CD4-positive, alpha-beta T cell treated with Interleukin-10 for 1 hour (primary cell): ENCODE measurements at regions not wholly inside any gene's neighbourhood (a gene's known extent, or its start where the extent isn't known, plus 50 kb on each side); places are given as distances from the start of the nearest gene placed in this dataset.

Experiments
- DNase-seq: peaks from one replicate; pipeline ENCODE4 v3.0.0-alpha.2; 2020

- no peak for DNase-seq
These were observed 248.1 kb upstream of the CHRNA7 start for GRCh38 chr15:31782016-31782783.

- no peak for DNase-seq
These were observed 247.4 kb upstream of the CHRNA7 start for GRCh38 chr15:31782951-31783350.

- DNase-seq: no peak
These were observed 244.0 kb upstream of the CHRNA7 start for GRCh38 chr15:31786360-31786759.

DNA sequence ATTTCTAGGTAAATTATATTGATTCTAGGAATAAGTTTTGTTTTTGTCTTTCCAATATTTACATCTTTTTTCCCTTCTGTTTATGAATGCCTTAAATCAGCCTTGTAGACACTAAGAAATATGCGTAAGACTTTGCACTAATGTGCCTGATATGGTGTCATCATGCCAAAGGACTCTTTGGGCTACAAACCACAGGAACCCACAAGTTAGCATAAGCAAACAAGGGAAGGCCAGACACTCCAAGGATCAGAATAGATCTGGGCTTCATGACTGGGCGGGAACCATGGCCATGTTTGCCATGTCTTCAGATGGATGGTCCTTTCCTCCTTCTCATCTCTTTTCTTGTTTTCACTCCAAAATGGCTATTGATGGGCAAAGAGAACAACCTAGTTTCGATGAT, 242.2 kb upstream of the CHRNA7 start:
- DNase-seq: no peak

DNA sequence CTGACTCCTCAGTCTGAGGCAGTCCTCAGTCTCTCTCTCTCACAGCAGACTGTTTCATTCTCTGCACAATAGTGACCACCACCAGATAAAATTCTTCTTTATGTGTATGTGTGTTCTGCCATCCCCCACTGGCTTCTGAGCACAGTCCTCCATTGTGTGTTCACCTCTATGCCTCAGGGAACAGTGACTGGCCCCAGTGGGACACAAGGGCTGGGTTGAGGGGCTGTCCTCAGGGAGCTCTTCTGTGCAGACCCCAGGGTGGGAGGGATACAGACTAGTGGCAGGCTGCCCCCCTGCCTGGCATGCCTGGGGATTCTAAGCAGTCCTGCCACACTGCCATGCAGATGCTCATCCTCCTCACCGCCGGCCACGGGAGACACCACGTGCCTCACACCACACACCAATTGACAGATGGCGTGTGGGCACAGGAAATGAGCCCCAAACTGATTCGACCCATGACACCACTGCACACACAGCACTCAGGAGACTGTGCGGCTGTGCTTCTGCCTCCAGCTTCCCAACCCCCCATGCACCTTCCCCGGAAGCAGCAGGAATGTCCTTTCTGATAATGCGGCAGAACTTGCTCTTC, 237.6 kb upstream of the CHRNA7 start:
- DNase-seq: no peak

DNA sequence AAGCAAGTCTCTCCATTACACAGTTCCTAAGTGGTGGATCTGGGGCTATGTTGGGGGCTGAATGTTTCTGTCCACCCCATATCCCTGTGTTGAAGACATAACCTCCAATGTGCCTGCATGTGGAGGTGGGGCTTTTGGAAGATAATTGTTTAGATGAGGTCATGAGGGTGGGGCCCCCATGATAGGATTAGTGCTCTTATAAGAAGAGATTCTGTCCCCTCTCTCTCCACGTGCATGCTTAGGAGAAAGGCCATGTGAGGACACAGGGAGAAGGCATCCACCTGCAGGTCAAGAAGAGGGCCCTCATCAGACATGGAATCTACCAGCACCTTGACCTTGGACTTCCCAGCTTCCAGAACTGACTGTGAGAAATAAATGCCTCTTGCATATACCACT, 231.0 kb upstream of the CHRNA7 start:
- no peak for DNase-seq

DNA sequence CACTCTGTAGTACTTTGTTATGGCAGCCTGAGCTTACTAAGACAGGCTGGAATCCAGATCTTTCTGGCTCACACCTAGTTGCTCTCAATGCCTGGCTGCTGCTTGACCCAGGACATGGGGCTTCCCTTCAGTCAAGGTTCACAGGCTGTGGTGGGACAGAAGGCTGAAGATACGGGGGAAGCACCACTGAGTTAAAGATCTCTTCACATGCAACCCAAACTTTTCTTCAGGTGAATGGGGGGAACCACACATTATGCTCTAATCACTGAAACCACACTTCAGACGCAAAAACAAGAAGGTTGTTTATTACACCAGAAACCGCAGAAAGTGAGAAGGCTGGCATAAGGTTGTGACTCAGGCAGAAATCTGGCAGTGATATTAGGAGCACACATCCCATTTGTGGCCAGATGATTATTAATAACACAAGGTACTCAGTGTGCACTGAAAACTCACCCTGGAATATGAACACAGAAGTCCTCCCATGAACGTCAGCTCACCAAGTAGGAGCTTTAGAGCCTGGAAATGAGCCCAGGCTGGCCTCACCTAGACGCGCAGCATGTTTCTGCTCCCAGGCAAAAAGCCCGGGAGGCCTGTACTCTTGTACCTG, 230.5 kb upstream of the CHRNA7 start:
- no peak for DNase-seq

DNA sequence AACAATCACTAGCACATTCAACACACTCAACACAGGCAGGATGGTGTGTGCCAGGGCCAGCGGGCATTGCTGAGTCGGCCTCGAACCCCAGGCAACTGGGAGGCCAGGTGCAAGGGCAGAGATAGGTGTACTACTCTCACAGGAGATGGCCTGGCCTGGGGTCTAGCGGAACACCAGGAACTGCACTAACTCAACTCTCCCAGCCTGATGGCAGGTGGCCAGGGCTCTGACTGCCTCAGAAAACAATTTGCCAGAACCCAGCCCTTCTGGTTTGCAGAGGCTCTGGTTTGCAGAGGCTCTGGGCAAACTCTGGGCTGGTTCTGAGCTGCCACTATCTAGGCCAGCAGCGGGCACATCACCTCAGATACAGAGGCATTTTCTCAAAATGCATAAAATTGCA, 229.2 kb upstream of the CHRNA7 start:
- DNase-seq: no peak

DNA sequence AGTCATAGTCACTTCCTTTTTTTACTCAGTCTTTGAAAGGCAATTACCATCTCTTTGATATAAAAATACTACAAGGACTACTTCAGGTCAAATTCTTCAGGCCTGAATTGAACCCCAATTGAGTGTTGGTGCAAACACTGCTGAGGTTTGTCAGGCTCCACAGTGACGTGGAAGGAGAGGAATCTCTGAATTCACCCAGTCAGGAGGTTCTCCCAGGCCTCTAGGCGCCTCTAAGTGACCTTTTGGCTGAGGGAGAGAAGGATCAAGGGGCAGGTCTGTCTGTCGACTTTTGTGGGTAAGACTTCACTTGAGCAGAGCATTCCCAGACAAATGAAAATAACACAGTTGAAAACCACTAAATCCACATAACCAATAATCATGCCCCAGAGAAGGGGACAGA, 227.6 kb upstream of the CHRNA7 start:
- no peak for DNase-seq

DNA sequence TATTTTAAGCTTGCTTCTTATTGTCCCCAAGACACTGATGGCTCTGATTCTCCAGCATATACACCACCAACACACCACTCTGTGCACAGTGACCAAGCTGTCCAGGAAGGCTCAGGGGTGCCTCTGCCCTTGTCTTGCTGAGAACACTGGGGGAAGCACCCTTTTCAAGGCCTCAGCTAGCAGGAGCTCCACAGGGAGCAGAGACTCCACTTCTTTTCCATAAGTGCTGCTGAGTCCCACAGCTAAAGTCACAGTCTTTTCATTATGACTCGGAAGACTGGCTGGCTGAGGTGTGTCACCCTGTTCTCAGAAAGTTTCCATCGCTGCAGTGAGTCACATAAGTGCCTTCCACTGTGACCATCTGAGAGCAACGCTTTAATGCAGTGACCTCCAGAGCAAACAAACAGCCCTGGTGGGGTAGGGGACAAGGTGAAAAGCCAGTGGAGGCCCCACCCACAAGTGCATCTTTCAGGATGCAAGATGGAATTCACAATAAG, 226.9 kb upstream of the CHRNA7 start:
- DNase-seq: no peak

DNA sequence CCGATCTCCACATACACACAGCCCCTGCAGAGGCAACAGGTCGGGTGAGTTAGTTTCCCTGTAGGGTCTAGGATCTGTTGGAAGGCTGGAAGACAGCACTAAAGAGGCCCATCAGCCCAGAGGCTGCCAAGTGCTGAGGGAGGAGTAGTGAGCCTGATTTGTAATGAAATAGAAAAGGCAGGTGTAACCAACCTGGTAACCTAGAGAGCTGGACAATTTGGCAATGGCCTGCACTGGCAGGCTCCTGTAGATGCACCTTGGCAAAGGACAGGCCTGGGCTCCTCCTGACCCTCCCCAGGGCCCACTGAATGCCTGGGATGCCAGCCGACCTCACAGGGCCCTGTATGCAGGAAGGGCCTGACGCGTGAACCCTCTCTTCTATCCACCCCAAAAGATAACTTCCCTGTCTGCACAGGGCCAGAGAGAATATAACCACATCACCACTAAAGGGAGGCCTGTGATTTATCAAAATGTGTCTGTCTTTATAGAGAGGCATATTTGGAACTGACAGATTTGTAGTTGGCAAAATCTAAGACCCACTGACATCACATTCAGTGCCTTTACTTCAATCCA, 225.1 kb upstream of the CHRNA7 start:
- no peak for DNase-seq

DNA sequence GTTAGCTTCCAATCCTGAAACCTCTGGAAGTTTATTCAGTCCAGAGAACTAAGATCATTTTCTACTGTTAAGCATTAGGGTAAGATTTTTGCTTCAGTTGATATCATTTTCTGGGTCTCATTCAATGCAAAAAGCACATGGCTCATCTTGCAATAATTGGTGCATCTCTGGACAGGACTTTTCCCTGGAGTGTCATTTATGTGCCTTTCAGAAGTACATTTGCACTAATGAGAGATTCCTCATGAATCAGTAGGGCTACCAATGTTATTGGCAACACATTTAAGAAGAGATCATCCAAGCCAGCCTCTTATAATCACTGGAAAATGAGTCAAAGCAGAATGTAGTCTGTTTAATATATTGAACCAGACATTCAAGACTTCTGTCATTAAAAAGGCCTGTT, 224.2 kb upstream of the CHRNA7 start:
- DNase-seq: no peak

DNA sequence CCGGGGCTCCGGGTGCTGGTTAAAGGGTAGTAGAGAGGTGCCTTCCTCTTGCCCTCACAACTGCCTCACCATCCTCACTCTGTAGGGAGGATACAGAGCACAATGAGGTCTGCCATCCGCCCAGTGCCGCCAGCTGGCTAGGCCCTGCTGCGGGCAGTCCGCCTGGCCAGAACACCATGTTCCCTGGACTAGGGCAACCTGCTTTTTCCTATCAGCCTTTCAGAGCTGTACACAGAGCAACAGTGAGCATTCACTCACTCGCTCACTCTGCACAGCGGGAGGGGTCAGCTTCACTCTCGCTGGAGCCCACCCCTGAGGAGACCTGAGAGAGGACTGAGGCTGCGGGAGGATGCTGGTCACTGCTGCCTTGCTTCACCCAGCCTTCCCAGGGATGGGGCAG, 218.7 kb upstream of the CHRNA7 start:
- DNase-seq: no peak

GRCh38 chr15:31814082-31814481, 216.2 kb upstream of the CHRNA7 start:
- no peak for DNase-seq

DNA sequence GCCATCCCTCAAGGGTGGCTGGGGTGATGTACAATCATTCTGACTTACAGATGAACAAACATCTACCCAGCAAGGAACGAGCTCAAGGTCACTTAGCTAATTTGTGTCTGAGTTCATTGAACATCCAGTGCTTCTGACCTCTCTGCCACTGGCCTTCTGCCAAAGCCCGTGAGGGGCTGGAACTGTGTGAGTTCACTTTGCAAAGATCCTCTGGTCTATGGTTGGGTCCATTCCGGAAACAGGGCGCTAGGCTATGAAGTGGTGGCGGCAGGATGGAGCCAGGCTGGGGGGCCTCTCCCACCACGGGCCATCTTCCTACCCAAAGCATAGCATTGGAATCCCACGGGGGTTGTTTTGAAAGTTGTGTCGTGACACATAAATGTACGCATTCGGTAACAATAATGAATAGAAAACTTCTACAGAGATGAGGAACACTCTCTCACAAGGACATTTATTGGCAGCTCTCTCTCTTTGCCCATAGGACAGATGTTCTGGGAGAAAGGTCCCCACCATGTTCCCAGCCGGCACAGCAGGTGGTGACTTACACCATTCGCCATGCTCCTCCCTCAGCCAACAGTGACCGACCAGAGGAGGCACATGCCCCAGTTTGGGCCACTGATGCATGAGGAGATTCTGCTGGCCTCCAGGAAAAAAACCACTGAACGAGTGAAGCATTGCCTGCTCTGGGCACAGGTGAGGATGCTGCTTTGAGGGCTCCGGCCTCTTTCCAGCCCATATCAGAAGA, 214.7 kb upstream of the CHRNA7 start:
- no peak for DNase-seq

DNA sequence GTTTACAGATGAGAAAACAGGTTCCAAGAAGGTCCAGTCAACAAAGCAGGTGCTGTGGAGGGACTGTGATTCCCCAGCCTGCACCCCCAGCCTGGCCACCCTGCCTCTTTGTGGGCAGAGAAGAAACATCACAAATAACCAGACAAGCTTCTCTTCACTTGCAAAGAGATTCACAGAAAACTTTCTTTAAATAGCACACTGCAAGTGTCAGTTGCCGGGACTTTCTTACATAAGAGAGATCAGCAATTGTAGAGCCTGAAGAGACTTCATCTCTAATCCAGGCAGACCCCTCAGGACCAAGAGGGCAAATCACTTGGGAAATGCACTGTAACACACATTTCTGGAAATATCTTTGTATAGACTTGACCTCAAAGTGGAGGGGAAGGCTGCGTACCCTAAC, 207.9 kb upstream of the CHRNA7 start:
- no peak for DNase-seq

DNA sequence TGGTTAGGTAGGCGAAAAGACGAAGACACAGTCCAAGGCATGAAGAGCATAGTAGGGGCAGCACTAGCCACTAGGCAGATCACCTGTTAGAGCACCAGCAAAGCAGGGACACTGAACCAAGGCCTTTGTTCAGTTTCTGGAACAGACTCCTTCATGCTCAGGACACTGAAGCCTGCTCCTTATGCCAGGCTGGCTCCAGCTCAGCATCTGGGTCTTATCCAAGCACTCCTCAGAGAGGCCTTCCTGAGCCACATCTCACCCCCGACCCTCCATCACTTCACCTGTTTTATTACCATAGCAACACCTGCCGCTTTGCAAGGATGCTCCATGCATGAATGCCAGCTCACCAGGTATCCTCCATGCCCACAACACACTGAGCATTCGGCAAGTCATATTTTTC, 206.3 kb upstream of the CHRNA7 start:
- no peak for DNase-seq

- DNase-seq: no peak
These were observed 201.7 kb upstream of the CHRNA7 start for GRCh38 chr15:31828594-31828993.

- no peak for DNase-seq
These were observed 199.7 kb upstream of the CHRNA7 start for GRCh38 chr15:31830591-31830990.

DNA sequence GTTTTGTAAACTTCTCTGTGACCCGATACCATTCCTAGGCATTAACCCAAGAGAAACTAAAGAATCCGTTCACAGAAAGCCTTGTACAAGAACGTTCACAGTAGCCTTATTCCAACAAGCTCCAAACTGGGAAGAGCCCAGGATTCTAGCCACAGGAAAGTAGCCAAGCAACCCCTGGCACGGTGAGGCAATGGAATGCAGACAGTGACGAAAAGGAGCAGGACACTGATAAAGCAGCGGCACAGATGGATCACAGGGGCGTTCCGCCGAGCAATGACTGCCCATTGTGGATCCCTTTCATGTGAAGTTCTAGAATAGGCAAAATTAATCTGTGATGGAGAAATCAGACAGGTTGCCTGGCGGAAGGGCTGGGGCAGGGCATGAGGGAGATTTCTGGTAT, 198.7 kb upstream of the CHRNA7 start:
- no peak for DNase-seq

GRCh38 chr15:31834654-31835053, 195.7 kb upstream of the CHRNA7 start:
- DNase-seq: no peak

DNA sequence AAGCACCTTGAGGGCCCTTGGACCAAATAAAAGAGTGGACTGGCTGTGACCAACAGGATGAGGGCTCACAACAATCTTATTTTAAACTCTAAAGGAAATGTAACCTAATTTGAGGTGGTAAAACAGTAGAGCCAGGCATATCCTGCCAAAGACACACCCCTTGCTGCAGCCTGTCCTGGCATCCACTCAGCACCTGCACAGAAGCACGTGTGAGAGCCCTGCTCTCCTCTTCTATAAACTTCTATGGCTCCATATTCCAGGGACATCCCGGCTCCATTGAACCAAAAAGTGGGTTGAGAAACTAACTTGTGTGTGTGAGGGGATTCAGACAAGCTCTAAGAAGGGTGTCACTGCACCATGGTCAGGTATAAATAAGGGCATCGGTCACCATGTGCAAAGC, 190.9 kb upstream of the CHRNA7 start:
- DNase-seq: no peak

DNA sequence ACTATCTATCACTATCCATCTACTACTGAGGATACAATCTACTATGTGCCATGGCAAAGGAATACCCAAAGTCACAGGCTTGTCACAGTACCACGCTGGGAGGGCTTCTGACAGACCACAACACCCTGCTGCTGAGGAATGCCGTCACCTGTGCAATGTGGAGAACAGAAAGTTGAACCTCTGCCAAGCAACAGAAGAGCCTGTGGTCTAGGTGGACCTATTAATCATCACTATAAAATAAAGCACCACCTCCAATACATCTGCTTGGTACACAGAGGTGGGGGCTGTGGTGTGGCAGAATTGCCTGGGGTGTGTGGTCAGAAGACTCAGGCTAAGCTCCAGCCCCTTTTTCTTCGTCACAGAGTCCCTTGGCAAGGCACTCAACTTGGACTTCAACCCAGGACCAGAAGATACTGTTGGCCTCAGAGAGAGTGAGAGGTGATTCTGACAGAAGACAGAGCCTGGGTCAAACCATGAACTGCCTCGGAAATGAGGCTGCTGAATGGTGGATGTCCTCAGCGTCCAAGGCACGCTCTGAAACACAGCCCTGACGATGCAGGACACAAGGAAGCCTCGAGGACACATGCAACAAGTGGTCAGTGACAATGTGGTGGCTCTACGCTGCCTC, 189.4 kb upstream of the CHRNA7 start:
- no peak for DNase-seq
